ENCODE measurements at regions not wholly inside any gene's neighbourhood (a gene's known extent, or its start where the extent isn't known, plus 50 kb on each side); places are given as distances from the start of the nearest gene placed in this dataset.

DNA sequence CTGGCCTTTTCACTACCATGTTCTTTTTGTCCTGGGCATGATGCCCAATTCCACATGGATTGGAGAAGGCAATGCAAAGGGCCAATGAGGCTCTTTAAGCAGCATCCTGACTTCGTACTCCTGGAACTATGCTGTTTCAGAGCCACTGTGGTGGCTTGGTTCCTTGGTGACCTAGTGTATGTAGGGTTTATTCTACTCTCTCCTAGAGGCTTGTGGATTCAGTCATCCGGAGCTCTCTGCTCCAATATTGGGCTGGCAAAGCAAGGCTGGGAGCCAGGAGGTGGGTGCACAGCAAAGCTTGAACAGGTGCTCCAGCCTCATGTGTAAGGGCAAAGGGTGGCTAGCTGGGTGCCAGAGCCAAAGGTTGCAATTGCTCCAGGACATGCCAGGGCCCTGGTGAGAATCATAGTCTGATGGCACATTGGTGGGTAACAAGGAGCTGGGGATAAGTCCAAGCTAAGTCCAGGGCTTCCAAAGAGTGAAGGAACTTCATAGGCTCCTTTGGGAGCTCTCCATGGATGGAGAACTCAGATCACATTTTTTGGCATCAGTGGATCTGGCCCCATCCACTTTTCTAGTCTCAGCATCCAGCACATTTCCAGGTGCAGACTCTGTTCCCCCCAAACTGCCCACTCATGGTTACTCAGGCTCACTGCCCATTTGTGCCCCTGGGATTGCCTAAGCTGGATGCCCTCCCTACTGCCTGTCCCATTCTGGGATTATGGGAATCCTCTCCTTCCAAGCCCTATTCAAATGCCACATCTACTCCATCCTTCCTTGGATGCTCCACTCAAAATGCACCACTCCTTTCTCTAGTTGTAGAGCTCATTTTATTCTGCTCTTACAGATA lies 253.9 kb downstream of the EMP1 start:
- DNase-seq, result peak in 1 of 58 donors; percentile 3

DNA sequence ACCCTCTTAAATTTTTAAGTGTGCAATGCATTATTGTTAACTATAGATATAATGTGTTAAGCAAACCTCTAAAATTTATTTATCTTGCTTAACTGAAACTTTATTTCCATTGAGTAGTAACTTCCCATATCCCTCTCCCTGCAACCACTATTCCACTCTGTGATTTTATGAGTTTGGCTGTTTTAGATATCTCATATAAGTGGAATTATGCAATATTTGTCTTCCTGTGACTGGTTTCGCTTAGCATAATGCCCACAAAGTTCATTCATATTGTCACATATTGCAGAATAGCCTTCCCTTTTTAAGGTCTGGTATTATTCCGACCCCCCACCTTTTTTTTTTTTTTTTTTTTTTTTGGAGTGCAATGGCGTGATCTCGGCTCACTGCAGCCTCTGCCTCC lies 247.6 kb downstream of the EMP1 start:
- DNase-seq, result no peak

DNA sequence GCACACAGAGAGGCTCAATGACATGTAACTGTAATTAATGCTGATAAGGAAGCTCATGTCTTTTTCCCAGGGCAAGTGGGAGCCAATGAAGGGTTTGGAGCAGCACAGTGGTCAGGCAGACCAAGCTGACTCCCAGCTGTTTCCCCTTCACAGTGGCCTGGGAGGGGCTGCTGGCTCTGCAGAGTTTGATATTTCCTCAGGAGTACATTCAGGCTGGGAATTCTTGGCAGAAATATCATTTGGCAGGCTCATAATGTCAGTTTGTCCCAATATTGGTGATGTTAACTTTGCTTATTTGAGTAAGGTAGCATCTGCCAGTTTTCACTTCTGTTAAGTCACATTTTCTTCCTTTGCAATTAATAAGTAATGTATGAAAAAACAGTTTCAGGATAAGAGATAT lies 247.0 kb downstream of the EMP1 start:
- DNase-seq, result no peak

DNA sequence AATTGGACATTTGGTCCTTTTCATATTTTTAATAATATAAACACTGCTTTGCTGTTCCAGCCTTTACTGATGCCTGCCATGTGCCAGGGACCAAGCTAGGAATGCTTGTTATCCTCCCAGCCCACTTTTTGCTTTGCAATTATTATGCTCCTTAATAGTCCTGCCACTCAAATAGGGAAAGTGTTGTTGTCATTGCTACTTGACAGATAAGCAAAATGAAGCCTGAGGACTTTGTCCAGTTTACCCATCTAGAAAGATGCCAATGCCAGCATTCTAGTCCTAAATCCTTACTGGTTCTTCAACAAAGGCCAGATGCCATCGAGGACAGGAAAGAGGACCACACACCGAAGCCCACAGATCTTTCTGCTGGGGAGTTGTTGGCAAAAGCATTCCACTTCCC lies 246.5 kb downstream of the EMP1 start:
- DNase-seq, result no peak

DNA sequence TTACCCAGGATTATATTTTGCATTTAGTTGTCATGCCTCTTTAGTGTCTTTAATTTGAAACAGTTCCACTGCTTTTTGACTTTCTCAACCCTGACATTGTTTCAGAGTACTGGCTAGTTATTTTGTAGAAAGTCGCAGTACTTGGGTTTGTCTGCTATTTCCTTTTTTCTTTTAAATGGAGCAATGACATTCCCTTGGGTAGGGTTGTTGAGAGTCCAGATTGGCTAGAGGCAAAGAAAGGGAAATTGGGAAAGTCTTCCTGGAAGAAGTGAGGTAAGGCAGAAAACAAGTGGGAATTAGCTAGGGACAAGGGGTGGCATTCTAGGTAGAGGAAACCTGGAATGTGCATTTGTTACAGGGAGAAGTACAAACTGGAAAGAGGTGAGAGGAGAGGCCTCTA lies 245.9 kb downstream of the EMP1 start:
- DNase-seq, result no peak

DNA sequence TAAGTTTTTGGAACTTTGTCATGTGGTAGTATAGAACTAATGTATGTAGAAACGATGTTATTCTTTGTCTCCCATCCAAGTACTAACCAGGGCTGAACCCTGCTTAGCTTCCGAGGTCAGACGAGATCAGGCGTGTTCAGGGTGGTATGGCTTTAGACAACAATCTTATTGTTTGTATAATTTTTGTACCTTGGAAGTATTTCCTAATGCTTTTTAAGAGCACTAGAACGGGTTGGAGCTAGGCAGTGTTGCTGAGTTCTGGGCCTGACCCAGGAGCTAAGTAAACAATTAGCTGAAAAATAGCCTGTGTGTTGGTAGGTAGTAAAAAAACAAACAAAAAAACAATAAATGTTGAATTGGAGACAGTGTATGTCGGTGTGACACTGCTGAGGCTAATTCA lies 244.3 kb downstream of the EMP1 start:
- no peak for DNase-seq

DNA sequence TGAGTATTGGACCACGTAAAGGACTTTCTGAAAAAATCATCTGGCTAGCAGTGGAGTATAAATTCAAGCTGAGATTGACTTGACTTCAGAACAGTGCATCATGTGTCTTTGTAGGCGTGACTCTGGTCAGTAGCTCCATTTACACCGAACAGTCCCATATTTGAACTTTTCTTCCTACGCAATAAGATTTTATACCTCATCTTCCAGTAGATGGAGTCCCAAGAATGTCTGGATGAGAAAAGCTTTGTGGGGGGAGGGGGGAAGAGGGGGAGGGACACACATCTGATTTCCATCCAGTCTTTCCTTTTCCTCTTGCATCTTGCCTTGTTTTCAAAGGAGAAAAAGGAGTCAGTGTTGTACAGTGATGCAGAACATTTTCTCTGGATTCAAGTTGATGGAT lies 241.0 kb downstream of the EMP1 start:
- no peak for DNase-seq

DNA sequence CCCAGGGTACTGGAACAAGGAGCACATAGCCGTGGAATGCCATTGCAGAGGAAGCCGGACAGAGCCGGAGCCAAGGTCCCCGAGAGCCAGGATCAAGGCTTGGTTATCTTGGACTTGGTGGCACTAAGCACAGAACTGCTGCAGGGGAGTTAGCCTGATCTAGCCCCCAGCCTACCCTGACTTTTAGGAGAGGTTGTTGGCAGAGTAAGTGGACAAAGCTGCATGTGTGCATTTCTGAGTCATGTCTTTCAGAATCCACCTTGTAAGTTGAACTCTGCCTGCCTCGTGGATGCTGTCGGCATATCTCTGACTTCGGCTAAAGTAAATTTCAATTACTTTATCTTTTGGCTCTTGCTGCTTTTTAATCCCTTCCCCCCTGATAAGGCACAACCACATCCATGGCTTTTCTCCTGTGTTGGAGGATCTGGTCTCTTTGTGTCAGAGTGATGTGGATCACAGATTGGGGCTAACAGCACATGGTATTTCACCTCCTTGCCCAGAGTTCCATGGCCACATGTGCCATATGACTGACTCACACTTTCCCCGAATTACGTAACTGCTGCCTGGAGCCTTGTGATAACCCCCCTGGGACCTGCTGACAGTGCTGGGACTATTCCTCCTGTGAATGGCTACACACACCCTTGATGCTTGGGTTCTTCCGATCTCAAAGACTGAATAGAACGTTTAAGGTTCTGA lies 240.3 kb downstream of the EMP1 start:
- DNase-seq, result no peak

DNA sequence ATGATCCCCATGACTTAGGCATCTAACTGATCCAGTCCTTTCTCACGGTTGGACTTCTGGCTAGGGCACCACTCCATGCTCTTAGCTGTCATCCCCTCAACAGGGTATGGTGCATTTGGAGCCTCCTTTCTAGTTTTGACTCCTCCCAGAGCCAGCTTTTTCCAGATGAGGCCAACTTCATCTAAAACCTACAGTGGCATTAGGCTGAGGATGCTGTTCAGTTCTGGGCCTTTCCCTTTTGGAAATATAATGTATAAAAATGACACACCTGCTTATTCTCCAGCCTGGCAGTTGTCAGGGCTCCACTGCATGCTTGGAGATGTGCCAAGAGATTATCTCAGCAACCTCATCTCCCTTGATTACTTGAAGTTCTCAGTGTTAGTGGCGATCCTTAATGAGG lies 239.7 kb downstream of the EMP1 start:
- no peak for DNase-seq

DNA sequence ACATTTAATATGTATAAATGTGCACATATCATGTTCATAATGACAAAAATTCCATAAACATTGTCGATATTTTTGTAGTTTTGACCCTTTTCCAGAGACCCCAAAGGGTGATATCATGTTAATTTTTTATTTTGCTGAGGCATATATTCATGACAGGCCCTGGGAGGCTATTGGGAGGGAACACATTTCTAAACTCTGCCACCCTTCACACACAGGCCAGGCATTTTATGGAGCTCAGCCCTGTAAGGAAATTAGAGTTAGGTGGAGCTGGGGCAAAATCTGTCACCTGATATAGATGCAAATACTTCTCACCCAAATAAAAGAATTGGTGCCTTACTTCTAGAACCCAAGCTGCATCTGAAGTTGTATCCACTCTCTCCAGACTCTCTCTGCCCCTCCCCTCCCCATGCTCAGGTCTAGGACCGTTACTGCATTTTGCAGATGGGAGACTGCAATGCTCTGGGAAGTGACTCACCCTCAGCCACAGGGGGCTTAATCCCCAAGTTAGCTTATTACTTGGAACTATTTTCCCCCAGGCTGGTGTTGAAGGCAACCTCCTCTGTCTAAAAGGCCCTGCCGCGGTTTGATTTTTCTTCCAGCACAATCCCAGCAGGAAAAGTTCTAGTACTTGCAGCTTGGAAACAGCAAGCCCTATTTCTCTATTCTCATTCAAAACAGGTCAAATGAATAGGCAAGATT lies 238.9 kb downstream of the EMP1 start:
- no peak for DNase-seq

DNA sequence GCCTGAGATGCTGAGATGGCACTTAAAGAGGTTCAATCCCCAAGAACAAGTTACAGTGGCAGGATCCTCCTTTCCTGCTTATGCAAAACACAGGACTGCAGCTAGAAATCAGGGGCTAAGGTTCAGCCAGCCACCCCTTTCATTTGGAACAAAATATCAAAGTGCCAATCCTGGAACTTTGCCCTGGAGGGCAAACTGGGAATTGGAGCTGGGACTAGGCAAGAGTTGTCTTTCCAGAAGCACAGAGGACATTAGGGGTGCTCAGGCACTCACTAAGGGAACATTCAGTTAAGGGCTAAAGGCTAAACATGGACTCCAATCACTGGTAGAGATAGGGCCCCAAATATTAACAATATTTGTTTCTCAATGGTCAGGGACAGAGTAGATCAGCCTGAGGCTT lies 237.2 kb downstream of the EMP1 start:
- DNase-seq, result no peak

DNA sequence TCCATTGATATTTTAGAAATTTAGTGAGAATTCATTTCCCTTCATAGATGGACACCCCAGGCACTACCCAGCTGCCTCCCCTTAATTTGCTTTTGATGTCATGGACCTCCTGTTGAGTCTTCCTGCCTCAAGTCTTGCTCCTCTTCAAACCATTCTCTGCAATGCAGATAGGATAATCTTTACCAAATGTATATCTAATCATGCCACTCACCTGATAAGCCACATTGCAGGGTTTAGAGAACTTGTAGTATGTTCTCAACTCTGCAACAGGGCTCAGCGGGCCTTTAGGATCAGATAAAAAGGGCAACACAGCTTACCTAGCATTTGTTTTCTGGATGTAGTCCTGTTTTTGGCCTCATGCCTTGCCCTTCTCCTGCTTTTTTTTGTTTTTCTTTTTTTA lies 234.5 kb downstream of the EMP1 start:
- DNase-seq, result no peak

DNA sequence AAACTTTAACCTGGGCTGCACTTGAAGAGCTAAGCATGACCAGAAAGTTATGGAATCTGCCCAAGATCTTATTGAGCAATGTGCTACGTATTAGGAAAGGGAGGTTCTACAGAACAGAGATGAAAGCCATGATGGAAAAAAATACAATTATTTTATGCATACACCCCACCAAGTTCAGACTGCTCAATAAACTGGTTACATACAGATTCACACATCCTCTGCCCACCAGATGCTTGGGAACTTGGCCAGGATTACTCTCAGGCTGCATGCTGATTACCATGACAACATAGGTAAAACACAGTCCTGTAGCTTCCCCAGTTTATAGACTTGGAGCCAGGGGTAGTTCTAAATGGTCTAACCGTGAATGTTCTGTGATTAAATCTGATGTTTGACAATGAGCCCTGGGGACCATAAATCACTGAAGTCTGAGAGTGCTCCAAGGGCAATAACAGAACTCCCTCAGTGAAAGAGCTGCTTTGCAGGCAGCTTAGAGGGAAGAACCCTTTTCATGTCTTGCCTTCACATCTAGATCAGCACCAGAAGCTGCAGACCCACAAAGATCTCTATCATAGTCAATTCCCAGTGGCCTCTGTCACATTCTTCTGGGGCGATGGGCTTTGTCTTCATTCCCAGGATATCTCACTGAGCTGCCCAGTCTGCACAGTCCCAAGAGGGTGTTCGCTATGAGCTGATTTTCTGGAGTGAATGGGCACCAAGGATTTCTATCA lies 232.2 kb downstream of the EMP1 start:
- peak in 7 of 58 donors; percentile 2 to 38 (median 21) for DNase-seq

DNA sequence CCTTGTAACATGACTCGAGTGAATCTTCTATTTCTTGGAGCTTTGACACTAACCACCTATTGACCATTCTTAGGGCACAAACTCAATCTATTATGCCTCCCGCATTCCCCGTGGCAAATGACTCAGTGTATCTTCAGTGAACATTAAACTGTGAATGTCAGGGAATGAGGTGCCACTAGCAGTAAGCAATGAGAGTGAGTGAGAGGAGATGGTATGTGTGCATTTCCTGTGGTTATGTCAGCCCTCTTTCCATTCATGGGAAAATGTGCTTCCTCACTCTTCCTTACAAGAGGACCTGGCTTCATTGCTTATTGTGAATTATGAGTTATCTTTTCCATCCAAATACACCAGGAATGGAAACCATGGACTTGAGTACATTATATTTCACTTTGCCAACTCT lies 229.2 kb downstream of the EMP1 start:
- DNase-seq, result no peak

DNA sequence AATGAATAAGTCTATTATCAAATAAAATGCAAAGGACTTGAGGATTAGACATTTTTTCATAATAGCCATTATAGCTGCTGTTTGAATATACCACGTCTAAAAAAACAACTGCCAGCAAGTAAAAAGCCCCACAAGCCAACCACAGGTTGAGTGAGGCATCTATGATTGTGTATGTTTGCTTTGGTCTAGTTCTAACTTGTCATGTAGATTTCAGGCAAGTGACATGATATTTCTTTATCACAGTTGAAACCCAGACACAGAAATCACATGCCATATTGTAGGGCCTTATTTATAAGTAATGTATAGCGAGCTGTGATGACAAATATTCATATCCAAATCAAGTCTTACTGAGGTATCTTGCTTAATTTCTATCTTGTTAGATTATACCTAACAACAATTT lies 225.8 kb downstream of the EMP1 start:
- DNase-seq, result no peak

DNA sequence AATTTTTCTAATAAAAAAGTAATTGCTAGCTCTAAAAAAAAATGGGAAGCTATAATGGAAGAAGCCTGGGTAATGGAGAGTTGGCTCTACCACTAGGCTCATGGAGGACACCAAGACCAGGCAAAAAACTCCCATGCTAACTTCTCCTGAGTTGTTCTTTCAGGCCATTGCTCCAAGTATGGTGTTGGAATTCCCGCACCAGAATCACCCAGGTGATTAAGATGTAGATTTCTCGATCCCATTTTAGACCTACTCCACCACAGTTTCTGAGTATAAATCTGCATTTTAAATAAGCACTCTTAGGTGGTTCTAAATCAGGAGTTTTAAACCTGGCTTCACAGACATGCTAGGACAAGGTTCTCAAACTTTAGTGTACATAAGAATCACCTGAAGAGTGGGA lies 221.0 kb downstream of the EMP1 start:
- DNase-seq, result no peak

DNA sequence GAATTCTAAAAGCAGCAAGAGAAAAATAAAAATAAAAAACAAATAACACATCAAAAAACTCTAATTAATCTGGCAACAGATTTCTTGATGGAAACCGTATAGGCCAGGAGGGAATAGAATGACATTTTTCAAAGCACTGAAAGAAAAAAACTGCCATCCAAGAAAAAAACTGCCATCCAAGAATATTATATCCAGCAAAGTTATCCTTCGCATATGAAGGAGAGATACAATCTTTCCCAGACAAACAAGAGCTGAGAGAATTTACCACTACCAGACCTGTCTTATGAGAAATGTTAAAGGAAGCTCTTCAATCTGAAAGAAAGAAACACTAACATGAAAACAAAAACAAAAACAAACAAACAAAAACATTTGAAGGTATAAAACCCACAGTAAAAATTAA lies 214.8 kb downstream of the EMP1 start:
- no peak for DNase-seq

DNA sequence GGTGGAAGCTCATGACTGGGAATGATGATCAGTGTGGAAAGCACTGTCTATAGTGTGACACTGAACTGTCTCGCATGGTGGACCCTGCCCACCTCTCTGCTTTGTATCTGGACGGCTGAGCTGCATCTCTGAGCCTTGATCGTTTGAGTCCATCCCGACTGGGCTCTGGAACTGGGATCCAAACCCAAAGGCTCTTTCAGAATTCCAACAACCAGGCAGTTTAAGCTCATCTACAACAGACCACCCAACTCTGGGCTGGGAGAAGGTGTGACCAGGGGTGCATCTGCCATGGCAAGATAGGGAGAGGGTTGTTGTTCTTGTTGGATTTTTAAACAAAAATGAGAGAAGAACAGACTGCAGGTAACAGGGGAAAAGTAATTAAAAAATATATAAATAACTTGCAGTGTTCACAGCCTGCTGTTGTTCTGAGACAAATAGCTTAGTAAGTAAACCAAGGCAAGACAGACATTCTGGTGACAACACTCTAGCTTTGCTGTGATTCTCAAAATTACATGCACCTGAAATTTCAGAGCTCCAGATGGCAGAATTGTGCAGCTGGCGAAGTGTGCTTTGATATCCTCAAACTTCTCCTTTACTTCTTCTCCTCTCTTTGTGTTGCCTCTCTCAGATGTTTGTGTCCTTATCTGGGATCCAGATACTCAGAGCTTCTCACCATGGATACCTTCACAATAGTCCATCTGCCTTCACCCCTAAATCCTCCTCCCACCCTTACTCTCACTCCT lies 209.6 kb downstream of the EMP1 start:
- DNase-seq, result no peak

DNA sequence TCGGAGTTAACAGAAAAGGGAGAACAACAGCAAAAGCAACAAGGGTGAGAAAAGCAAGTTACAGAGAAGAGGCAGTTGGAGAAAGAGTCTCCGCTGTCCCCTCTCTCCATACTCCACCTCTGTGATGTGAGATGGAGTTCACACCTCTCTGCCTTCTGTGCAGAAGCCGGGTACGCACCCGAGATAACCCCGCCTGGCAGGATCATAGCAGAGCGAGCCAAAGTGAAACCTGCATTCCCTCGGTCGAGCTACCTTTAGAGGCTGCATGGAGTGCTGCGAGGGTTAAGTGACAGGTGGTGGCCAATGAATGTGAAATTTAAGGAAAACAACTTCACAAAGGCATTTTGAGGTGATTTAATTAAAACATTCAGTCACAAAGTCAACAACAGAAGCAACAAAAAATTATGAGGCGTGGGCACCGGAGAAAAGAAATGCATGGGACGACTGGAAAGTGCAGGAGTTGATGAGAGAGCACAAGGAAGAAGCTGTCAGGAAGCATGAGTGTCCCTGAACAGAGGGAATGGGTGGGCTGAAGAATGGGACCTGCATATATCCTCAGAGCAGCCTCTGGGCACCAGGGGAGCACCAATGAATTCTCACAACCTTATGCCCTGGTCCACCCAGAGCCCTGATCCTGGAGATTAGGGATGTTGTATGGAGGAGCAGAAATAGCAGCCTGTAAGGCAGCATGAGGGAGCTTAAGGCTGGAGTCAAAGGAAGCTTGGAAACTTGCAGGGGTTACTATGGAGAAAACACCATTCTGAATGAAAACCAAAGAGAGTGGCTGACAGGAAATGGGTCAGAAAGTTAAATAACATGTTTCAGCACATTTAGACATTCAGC lies 208.3 kb downstream of the EMP1 start:
- no peak for DNase-seq

DNA sequence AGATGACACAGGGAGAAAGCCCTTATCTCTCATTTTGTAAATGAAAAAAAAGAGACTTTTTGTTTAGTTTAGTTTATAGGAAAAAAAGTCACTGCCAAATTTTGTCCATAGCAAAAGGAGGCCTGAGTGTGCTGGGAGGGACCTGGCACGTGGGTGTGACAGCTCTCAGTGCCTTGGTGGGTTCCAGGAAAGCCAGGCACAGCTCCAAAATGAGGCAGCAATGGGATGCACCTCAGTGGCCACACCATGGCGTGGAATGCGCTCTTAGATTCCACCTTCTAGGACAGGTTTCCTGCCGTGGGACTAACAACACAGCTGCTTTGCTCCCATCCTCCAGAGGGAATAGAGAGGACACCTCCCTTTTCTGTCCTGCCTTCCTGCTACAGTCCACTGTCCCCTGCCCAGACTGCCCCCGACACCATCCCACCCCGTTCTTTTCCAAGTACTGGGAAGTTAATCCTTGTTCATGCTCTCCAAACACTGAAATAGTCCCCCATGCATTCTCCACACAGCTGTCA lies 207.6 kb downstream of the EMP1 start:
- no peak for DNase-seq

All from anterior cingulate cortex (tissue), 58 donors.